Keratinocyte (primary cell): ENCODE measurements at regions not wholly inside any gene's neighbourhood (a gene's known extent, or its start where the extent isn't known, plus 50 kb on each side); places are given as distances from the start of the nearest gene placed in this dataset.

ENCODE experiments used
- EZH2 ChIP-seq: IDR thresholded peaks from one replicate; pipeline ENCODE4 v1.6.1; 2012; ENCODE audit warnings: inconsistent platforms, mild to moderate bottlenecking, low read length, moderate library complexity
- TF ChIP-seq, protein P1 (sequence below), 3 experiments: IDR thresholded peaks in 1 of 3; conservative IDR thresholded peaks in 1 of 3; optimal IDR thresholded peaks in 1 of 3; 2 replicates in 2 of 3; 3 replicates in 1 of 3; pipeline versions ENCODE3 to v1.5.1; 2011; ENCODE audit warnings: low read length in 3 of 3, mild to moderate bottlenecking in 3 of 3, moderate library complexity in 2 of 3, control low read depth in 1 of 3, inconsistent platforms in 1 of 3; ENCODE audit not compliant: insufficient read depth in 2 of 3; ENCODE audit errors: extremely low read depth in 1 of 3

DNA sequence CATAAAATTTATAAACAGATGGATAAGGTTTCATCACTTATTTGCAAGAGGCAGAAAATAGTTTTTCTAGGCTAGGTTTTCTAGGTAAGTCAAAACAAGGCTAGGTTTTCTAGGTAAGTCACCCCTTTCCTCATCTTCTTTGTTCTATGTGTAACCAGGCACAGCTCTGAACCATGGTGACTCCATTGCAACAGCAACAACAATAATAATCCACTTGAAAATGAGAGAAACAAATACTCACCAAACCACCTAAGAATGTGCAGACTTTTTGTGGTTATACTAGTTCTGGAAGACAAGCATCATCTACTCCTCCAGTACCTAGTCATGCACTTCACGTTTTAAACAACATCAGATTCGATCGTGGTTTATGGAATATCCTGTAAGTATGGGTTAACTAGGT is 237.4 kb upstream of the ACVR2A start:
- TF ChIP-seq, protein P1, sequence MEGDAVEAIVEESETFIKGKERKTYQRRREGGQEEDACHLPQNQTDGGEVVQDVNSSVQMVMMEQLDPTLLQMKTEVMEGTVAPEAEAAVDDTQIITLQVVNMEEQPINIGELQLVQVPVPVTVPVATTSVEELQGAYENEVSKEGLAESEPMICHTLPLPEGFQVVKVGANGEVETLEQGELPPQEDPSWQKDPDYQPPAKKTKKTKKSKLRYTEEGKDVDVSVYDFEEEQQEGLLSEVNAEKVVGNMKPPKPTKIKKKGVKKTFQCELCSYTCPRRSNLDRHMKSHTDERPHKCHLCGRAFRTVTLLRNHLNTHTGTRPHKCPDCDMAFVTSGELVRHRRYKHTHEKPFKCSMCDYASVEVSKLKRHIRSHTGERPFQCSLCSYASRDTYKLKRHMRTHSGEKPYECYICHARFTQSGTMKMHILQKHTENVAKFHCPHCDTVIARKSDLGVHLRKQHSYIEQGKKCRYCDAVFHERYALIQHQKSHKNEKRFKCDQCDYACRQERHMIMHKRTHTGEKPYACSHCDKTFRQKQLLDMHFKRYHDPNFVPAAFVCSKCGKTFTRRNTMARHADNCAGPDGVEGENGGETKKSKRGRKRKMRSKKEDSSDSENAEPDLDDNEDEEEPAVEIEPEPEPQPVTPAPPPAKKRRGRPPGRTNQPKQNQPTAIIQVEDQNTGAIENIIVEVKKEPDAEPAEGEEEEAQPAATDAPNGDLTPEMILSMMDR (optimal IDR thresholded peaks at IDR 0.05 in 1 of 3, IDR thresholded peaks at IDR 0.05 in 1 of 3, conservative IDR thresholded peaks at IDR 0.05 in 1 of 3; ENCODE audit: extremely low read depth in 1 of 3, insufficient read depth in 2 of 3, low read length in 3 of 3), result no peak
- no peak for TF ChIP-seq EZH2
